Right kidney (tissue), 1 donor: ENCODE measurements at regions not wholly inside any gene's neighbourhood (a gene's known extent, or its start where the extent isn't known, plus 50 kb on each side); places are given as distances from the start of the nearest gene placed in this dataset.

Source experiments
- DNase-seq: peaks from one replicate; pipeline ENCODE4 v3.0.0-alpha.2; 2016

DNA sequence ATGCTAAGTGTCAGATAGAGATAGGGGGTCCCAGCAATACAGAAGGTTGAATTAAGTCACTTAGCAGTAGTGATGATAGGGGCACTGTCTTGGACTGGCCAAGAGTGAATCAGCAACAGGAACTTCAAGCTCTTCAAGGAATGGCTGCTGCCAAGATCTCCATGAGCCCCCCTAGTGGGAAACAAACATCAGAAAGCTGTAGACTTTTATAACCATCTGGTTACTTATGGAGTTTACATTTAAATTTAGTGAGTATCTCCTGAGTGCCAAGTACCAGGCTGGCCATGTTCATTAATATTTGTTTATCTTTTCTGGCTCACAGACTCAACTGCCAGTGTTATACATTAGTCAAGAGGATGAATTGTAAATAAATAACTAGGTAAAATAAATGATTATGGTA lies 327.3 kb downstream of the TTLL7 start:
- DNase-seq, result no peak

GRCh38 chr1:83670909-83671565 lies 327.9 kb downstream of the TTLL7 start:
- no peak for DNase-seq

DNA sequence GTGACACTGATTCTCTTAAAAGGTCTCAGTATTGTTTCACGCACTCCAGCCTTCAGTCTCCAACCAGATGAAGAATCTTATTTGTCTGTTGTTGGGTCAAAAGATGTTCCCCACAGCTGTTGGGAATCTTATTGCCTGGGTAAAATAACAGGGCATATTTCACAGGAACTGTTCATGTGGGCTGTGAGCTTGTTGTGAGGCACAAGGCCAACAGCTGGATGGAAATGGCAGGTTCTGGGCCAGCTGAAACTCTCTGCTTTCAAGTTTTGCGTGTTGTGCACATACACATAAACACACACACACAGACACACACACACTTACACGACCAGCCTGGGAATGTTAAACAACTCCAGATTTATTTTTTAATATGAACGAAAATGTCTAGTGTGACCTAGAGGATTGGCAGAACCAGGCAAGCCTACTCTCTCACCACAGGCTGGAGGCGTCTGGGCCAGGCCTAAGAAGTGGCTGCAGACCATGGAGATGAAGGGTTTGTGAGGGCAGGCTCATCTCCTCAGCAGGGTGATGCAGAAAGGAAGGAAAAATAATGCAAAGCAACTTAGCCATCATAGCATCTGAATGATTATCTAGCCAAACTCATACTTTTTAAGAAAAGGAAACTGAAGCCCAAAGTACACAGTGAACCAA lies 357.0 kb downstream of the TTLL7 start:
- DNase-seq, result no peak

GRCh38 chr1:83641206-83641658 lies 357.7 kb downstream of the TTLL7 start:
- DNase-seq, result peak; percentile 28

GRCh38 chr1:83639785-83640184 lies 359.1 kb downstream of the TTLL7 start:
- DNase-seq, result no peak

- DNase-seq, result no peak
Measured at GRCh38 chr1:83637586-83637985, 361.3 kb downstream of the TTLL7 start.

DNA sequence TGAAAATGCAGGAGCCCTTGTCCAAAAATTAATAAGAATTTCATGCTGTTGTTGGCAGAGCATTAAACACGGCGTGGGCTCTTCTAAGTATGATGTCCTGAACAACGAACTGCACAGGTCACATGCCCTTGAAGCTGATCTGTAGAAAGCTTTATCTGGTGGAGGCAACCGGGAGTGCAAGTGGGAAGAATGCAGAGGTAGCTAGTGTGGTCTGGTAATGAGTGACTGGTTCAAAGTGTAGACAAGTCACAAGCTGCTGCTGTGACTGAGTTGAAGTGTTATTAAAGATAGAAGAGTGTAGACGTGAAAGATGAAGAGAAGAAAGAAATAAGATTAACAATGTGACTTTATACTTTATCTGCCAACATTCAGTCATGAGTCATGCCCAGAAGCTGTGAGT lies 361.9 kb downstream of the TTLL7 start:
- DNase-seq, result no peak

GRCh38 chr1:83632906-83633305 lies 366.0 kb downstream of the TTLL7 start:
- no peak for DNase-seq

DNA sequence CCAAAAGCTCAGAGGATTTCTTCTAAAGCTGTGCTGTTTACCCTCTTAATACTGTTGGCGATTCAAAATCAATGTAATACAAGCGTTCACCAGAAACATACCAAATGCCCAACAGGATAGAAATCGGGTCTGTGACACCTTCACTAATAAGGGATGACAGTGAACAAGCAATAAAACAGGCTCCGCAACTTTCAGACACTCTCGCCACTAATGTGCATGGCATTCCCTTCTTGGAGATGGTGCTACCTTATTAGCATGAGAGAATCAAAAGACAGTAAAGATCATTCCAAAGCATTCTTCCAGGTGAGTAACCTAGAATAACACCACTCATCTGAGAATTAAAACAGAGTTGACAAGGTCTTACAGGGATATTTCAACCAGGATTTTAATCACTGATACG lies 367.1 kb downstream of the TTLL7 start:
- DNase-seq, result no peak

- DNase-seq, result no peak
Measured at GRCh38 chr1:83627045-83627444, 371.9 kb downstream of the TTLL7 start.

DNA sequence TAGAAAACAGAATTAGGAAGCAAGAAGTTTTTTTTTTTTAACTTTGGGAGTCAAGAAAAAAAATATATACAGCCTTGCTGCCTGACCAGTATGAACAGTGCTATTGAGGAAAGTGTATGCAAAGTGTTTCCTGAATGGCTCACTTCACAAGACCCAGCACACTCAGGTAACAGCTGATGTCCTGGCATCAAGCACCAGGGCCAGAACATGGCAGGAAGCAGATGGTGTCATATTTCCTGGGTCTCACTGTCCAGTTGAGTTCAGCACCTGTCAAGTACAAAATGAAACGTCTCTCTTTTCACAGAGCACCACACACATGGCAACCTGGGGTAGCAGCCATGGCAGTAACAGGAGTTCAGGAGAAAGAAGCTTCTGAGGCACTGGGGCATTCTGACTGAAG lies 372.3 kb downstream of the TTLL7 start:
- DNase-seq, result no peak

- DNase-seq, result no peak
Measured at GRCh38 chr1:83625646-83626045, 373.3 kb downstream of the TTLL7 start.

GRCh38 chr1:83620016-83620415 lies 378.9 kb downstream of the TTLL7 start:
- DNase-seq, result no peak

DNA sequence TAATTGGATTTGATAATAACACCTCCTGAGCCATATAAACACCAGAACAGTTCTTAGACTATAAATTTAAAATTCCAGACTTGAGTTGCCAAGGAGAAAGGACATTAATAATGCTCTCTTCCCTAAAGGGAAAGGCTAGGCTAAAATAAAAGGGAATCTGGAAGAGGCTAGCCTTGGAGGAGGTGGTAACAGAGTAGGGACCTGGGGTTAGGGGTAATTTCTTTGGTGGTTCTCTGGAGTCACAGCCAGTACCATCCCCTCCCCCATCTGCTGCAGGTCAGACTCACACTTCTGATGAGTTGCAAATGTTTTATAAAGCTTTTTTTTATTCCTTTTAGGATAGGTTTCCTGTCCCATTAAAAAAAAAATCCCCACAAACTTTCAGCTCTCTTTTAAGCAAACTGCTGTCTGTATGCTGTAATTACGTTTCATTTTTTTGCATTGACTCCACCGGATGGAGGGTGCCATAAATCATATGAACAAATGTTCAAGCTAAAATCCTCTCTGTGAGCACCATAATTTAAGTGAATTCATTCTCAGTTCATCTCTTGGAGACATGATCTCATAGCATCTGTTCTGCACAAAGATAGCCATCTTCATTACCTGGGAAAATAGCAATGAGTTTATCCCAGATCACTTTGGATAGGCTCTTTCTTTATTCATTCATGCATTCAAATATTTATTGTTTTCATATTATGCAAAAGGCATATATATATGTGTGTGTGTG lies 379.6 kb downstream of the TTLL7 start:
- DNase-seq, result no peak

DNA sequence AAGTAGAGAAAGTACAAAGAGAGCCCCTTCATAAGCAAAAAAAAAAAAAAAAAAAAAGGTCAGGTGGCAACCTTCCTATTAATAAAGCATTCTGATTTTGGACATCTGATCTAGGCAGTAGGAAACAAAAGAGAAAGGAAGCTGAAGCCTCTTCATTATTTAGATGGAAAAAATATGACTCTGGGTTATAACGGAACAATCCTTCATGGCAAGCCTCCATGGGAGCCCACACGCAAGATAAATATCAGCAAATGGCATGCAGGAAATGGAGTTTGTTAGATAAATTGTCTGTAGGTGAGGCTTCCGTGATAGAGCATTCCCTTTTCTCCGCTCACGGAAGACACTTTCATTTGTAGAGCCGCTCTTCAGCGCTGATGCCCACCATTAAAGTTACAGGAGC lies 381.0 kb downstream of the TTLL7 start:
- DNase-seq, result no peak

DNA sequence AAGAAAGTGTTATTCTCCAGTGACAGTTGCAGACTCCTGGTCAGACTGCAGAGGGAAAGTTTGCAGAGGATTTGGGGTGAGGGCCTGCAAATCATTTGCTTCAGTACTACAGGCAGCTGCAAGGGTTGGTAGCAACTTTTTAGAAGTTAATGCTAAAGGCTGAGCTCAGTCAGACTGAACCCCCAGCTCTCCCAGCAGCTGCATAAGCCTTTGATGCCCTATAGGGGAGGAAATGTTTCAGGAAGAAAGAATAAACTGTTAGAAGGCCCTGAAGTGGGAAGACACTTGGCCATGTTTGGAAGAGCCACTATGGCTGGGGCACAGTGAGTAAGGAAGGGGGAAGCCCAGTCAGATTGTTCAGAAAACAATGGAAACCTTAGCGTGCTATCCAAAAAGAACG lies 383.6 kb downstream of the TTLL7 start:
- no peak for DNase-seq

DNA sequence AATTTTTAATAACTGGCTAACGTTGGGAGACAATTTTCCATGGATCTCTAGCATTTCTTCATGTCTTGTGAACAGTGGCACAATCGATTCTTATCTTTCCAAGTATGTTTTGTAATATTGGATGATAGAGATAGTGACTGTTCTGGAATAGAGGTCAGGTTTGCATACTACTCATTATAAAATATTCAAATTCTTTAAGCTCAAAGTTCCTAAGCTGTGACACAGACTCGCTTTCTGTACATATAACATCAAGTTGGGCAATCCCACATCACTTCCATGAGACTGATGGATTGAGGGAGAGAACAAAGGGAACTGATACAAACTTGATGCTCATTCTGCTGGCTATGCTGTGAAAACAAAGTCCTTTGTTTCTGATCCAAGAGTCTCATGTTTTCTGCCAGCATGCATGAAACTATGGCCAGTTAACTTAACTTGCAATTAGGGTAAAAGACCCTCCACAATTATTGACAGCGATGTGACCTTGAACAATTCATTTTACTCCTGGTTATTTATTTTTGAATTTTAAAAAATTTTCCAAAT lies 392.4 kb downstream of the TTLL7 start:
- no peak for DNase-seq

DNA sequence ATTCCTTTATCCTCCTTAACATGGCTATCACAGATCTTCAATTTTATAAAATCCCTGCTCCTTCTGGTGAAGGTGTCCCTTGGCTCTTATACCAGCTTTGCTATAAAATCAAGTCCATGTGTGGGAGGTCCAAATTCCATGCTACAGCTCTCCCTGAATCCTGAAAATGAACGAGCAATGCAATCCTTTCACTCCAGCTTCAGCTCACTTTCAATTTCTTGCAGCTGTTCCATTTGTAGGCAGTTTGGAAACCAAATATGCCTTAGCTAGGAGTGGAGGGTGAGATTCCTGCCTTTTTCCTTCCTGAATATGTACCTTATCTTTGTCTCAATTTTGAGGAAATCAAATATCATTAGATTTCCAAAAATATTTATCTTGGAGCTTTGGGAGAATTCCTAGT lies 402.6 kb downstream of the TTLL7 start:
- no peak for DNase-seq

GRCh38 chr1:83593073-83593472 lies 405.9 kb downstream of the TTLL7 start:
- no peak for DNase-seq

- DNase-seq, result no peak
Measured at GRCh38 chr1:83588140-83588539, 410.8 kb downstream of the TTLL7 start.

DNA sequence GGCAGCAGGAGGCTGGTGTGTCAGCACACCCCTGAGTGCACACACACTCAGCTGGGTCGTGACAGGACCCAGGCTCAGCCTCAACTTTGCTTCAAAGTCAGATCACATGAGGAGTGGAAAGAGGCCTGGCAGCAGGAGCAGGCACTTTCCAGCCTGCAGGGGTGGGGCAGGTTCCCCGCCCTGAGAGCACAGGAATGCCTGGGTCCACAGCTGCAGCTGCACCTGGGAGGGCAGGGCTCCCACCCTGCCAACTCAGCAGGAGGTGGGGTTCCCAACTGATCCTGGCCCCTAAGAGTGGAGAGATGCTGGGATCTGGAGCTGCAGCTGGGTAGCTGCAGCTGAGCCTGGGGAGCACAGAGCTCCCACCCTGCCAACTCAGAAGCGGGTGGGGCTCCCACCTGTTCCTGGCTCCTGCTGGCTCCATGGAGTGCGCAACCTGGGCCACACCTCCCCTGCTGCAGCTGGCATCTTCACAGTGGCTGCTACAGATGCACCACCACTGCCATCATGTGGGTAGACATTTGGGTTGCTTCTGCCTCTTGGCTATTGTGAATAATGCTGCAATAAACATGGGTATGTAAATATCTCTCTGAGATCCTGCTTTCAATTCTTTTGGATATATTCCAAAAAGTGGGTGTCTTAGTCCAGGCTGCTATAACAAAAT lies 415.4 kb downstream of the TTLL7 start:
- DNase-seq, result no peak

DNA sequence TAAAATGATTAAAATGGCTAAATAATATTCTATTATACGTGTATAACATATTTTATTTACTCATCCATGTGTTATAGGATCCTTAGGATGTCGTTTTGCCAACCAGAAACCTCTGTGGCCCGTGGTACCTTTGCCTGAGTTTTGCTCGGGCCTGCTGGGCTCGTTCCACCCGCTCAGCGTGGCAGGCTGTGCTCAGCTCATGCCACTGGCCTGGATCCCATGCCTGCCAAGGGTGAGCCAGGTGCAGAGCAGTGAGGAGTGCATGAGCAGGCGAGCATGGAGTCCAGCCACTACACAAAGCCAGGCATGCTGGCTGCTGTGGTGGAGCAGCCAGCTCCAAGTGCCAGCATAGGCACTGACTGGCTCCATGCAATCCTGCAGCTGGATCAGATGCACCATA lies 417.2 kb downstream of the TTLL7 start:
- no peak for DNase-seq

DNA sequence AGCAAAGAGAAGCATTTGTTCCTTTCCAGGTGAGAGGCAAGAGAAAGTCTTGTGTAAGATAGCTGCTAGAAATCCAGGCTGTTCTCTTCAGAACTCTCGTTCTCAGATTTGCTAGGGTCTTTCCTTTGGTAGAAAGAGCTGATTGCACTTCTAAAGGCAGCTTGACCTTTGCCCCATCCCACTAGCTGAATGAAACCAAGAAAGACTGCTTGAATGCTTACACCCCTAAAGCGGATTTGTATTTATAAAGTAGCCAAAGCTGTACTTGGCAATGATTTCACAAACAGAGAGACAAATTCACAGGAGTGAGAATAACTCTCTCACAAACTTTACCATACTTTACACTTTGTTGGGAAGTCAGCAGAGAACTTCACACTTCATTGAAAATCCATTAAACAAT lies 424.1 kb downstream of the TTLL7 start:
- no peak for DNase-seq
